Gastroesophageal sphincter (tissue), 4 donors: ENCODE measurements at regions not wholly inside any gene's neighbourhood (a gene's known extent, or its start where the extent isn't known, plus 50 kb on each side); places are given as distances from the start of the nearest gene placed in this dataset.

Source experiments
- ATAC-seq: fragments of 150-250 bp; one replicate; pipeline ENCODE4 v1.9.1; 2016; ENCODE audit warnings: mild to moderate bottlenecking, moderate library complexity
- H3K27ac ChIP-seq, 4 donors: fragments of 200-600 bp; sonication (generic) in 3 of 4; 1 replicate in 3 of 4; 2 replicates in 1 of 4; pipeline ENCODE4 v1.5.1; 2016 to 2019
- H3K27me3 ChIP-seq: fragments of 200-600 bp; sonication (generic); one replicate; pipeline ENCODE4 v1.5.1; 2019
- H3K36me3 ChIP-seq, 2 donors: fragments of 200-600 bp; sonication (generic); one replicate each; pipeline ENCODE4 v1.5.1; 2019; ENCODE audit warnings: control low read depth in 1 of 2
- H3K4me1 ChIP-seq, 3 donors: fragments of 200-600 bp; sonication (generic); 1 replicate in 2 of 3; 2 replicates in 1 of 3; pipeline ENCODE4 v1.5.1; 2016 to 2019; ENCODE audit warnings: control low read depth in 2 of 3
- H3K4me3 ChIP-seq, 2 donors: fragments of 200-600 bp; sonication (generic); one replicate each; pipeline ENCODE4 v1.5.1; 2019; ENCODE audit warnings: mild to moderate bottlenecking in 1 of 2, moderate library complexity in 1 of 2
- H3K9me3 ChIP-seq, 3 donors: fragments of 200-600 bp; sonication (generic); one replicate each; pipeline ENCODE4 v1.5.1; 2017 to 2019; ENCODE audit warnings: control low read depth in 2 of 3
- CTCF ChIP-seq, 4 experiments: fragments of 200-600 bp in 2 of 4; fragments of 450-650 bp in 2 of 4; sonication (generic) in 1 of 4; IDR thresholded peaks; one replicate each; pipeline ENCODE4 v1.5.1; 2017 to 2019; ENCODE audit warnings: antibody characterized with exemption in 4 of 4, mild to moderate bottlenecking in 2 of 4, moderate library complexity in 2 of 4
- EP300 ChIP-seq: sonication (generic); formaldehyde crosslinking; IDR thresholded peaks from one replicate; pipeline ENCODE4 v1.6.1; 2017; ENCODE audit warnings: antibody characterized with exemption, mild to moderate bottlenecking
- POLR2A ChIP-seq, 2 donors: fragments of 450-650 bp; IDR thresholded peaks; one replicate each; pipeline ENCODE4 v1.6.1; 2017; ENCODE audit warnings: antibody characterized with exemption in 2 of 2, mild to moderate bottlenecking in 2 of 2, moderate library complexity in 1 of 2
- POLR2AphosphoS5 ChIP-seq: sonication (generic); formaldehyde crosslinking; IDR thresholded peaks from one replicate; pipeline ENCODE4 v1.6.1; 2017; ENCODE audit warnings: antibody characterized with exemption
- WGBS, 2 donors: methylation state at CpG; one replicate each; pipeline ENCODE4 v1.1.5; 2018; ENCODE audit warnings: low coverage in 1 of 2; 5-methylcytosine and 5-hydroxymethylcytosine counted together

DNA sequence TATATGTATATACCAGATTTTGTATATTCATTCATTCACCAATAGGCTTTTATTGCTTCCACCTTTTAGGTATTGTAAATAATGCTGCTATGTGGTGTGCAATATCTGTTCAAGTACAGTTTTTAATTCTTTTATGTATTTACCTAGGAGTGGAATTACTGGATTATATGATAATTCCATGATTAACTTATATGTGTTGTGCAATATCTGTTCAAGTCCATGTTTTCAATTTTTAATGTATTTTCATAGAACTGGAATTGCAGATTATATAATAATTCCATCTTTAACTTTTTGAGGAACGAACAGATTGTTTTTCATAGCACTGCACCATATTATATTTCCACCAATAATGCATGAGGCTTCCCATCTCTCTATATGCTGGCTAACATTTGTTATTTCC, 50.6 kb upstream of the L3MBTL4 start:
- no peak for TF ChIP-seq CTCF (IDR thresholded peaks at IDR 0.05)
- no peak for TF ChIP-seq EP300
- no peak for TF ChIP-seq POLR2AphosphoS5
- TF ChIP-seq POLR2A (IDR thresholded peaks at IDR 0.05): no peak
- no peak for ATAC-seq
- 58 to 85% methylated on average over 1 of the region's 1 CpG for WGBS, 2 donors
- H3K4me3 ChIP-seq: no peak overlapping the region
- peaks cover 0 to 7% (median 0%) of the 10 kb centered on the region in 3 donors for H3K9me3 ChIP-seq
- H3K4me1 ChIP-seq: no peaks in the 10 kb centered on the region
- H3K27ac ChIP-seq: no peak overlapping the region
- H3K27me3 ChIP-seq: no peaks in the 10 kb centered on the region
- no peaks in the 10 kb centered on the region for H3K36me3 ChIP-seq

GRCh38 chr18:6476190-6476589, 61.5 kb upstream of the L3MBTL4 start:
- TF ChIP-seq CTCF (IDR thresholded peaks at IDR 0.05) (no peak), POLR2AphosphoS5 (no peak), POLR2A (IDR thresholded peaks at IDR 0.05) (no peak), EP300 (no peak)
- Histone ChIP-seq H3K4me3 (no peak overlapping the region), H3K36me3 (no peaks in the 10 kb centered on the region), H3K27ac (no peak overlapping the region), H3K9me3 (peaks cover 0 to 12% (median 0%) of the 10 kb centered on the region in 3 donors), H3K4me1 (no peaks in the 10 kb centered on the region), H3K27me3 (peaks cover 6% of the 10 kb centered on the region)
- no peak for ATAC-seq
- WGBS, 2 donors: no CpG with 5 or more reads among the region's 1 CpG

GRCh38 chr18:6476880-6477279, 62.2 kb upstream of the L3MBTL4 start:
- WGBS, 2 donors: 70 to 100% methylated on average over 1 to 2 of the region's 2 CpGs
- Histone ChIP-seq H3K27ac (no peak overlapping the region), H3K27me3 (peaks cover 6% of the 10 kb centered on the region), H3K9me3 (peaks cover 0 to 10% (median 0%) of the 10 kb centered on the region in 3 donors), H3K4me3 (no peak overlapping the region), H3K4me1 (no peaks in the 10 kb centered on the region), H3K36me3 (no peaks in the 10 kb centered on the region)
- ATAC-seq: no peak
- TF ChIP-seq POLR2AphosphoS5: no peak
- TF ChIP-seq CTCF (IDR thresholded peaks at IDR 0.05): no peak
- TF ChIP-seq EP300: no peak
- TF ChIP-seq POLR2A (IDR thresholded peaks at IDR 0.05): no peak

- Histone ChIP-seq H3K4me1 (no peaks in the 10 kb centered on the region), H3K27ac (no peak overlapping the region), H3K9me3 (peaks cover 0 to 7% (median 0%) of the 10 kb centered on the region in 3 donors), H3K27me3 (peaks cover 2% of the 10 kb centered on the region), H3K36me3 (no peaks in the 10 kb centered on the region), H3K4me3 (no peak overlapping the region)
- WGBS, 2 donors: 47 to 58% methylated on average over 5 to 6 of the region's 6 CpGs
- TF ChIP-seq POLR2AphosphoS5: no peak
- TF ChIP-seq POLR2A (IDR thresholded peaks at IDR 0.05): no peak
- TF ChIP-seq EP300: no peak
- no peak for TF ChIP-seq CTCF (IDR thresholded peaks at IDR 0.05)
- no peak for ATAC-seq
Measured at GRCh38 chr18:6478121-6478520, 63.4 kb upstream of the L3MBTL4 start.

GRCh38 chr18:6479699-6480098, 65.0 kb upstream of the L3MBTL4 start:
- ATAC-seq: no peak
- H3K4me1 ChIP-seq: no peaks in the 10 kb centered on the region
- H3K27ac ChIP-seq: no peak overlapping the region
- no peaks in the 10 kb centered on the region for H3K27me3 ChIP-seq
- no peaks in the 10 kb centered on the region for H3K36me3 ChIP-seq
- 77 to 93% methylated on average over 3 to 4 of the region's 4 CpGs for WGBS, 2 donors
- no peak overlapping the region for H3K4me3 ChIP-seq
- H3K9me3 ChIP-seq: no peaks in the 10 kb centered on the region
- no peak for TF ChIP-seq POLR2A (IDR thresholded peaks at IDR 0.05)
- no peak for TF ChIP-seq EP300
- no peak for TF ChIP-seq POLR2AphosphoS5
- TF ChIP-seq CTCF (IDR thresholded peaks at IDR 0.05): no peak
